Renal cortical epithelial cell (primary cell): ENCODE measurements at regions not wholly inside any gene's neighbourhood (a gene's known extent, or its start where the extent isn't known, plus 50 kb on each side); places are given as distances from the start of the nearest gene placed in this dataset.
A peak's percentile ranks its signal among the peaks of the same experiment; 100 is the strongest.

Experiments
- DNase-seq: peaks from one replicate; pipeline ENCODE4 v3.0.0-alpha.2; 2011; ENCODE audit warnings: low read depth

DNA sequence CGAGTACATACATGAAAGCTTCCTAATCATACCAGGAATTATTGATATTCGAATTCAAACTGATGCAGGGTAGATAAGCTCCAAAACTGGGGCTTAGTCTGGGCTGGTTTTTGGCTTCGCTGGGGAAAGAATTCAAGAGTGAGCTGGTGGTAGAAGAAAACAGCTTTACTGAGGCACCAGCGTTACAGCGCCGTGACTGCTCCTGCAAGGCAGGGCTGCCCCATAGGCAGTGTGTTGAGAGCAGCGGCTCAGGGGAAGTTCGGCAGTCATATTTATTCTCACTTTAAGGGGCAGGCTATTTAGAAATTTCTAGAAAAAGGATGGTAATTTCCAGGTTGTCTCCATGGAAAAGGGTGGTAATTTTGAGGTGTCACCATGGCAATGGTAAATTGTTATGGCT, 292.6 kb upstream of the TCF4 start:
- no peak for DNase-seq

- no peak for DNase-seq
These were observed 291.3 kb upstream of the TCF4 start for GRCh38 chr18:55879331-55879730.

- no peak for DNase-seq
These were observed 290.2 kb upstream of the TCF4 start for GRCh38 chr18:55878224-55878623.

DNA sequence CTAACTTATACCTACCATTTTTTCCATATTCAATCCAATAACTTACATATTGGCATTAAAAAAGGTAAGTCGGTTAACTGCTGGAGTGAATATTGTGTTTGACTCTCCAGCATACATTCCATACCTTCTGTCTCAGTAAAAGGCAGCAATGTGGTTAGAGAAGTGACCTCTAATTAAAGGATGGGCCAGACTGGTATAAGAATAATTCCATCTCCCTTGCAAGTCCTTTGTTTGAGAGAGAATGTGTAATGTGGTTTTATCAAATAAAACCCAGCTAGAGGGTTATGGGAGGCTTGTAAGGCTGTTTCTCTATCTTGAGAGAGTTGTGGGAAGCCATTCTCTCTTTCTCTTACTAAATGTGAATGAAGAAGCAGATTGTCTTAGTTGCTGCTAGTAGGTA, 289.3 kb upstream of the TCF4 start:
- DNase-seq = no peak

DNA sequence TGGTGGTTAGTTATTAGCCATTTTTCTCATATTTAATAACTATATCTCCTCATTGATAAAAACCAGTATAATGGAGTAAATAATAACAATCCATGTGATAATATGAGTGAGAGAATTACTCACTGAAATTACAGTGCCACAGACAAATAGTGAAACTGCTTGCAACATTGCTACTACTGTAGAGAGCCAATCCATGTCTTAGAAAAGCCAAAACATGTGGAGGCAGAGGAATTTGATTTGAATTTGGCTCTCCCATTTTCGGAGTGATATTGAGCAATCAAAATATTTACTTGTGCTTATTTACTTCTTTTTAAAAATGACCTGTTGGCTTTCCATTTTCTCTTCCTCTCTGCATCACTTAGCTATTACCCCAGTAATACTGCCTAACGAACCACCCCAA, 288.3 kb upstream of the TCF4 start:
- no peak for DNase-seq

- DNase-seq = no peak
These were observed 287.4 kb upstream of the TCF4 start for GRCh38 chr18:55875371-55875901.

DNA sequence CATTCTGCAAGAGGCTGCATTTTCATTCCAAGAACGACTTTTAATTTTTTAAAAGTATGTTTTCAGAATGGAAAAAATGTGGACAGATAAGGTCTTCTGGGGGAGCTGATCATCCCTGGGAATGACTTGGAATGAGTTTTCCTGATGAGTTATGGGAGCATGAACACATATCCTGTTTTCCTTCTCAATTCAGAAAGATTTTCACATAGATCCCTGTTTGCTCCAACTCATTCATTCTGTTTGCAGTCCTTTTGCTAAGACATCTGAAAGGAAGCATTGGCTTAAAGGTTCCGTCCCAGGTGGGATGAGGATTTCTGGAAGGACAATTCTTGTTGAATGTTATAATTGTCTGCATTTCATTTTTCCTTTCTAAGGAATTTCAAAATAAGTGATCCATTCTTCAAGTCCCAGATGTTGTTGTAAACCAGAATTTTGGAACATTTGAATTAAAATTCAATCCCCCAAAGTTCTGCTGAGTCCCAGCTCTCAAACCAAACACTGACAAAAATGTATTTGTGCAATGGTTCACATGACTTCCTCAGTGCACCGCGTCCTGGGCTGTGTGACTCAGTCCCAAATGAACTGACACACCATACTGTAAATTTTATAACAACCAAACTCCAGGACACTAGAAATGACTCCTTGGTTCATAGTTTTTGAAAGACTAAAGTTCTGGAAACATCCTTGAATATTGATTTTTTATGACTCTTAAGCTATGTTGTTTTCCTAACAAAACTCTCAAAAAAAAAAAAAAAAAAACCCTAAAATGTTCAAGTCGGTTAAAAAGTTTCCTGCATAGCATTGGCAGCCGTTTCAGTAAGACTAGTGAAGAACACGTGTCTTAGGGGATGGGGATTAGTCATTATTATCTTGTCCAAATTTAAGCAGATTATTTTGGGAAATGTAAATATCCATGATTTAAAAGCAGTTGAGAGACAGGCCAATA, 281.8 kb upstream of the TCF4 start:
- no peak for DNase-seq

DNA sequence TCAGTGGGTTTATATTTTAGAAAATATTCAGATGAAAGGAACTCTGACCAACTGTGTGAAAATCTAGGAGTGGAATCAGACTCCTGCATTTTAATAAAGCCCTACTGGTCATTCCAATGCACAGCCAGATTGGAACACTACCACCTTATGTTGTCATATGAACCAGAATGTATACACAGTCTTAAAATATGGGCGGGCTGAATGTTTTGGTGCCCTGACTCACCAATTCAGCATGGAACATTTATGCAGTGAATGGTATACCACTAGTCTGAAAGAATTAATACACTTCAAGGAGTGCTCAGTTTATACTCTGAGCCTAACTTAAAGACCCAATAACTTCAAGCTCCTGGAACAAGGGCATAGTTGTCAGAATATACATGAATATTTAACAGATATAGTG, 280.9 kb upstream of the TCF4 start:
- DNase-seq = no peak

DNA sequence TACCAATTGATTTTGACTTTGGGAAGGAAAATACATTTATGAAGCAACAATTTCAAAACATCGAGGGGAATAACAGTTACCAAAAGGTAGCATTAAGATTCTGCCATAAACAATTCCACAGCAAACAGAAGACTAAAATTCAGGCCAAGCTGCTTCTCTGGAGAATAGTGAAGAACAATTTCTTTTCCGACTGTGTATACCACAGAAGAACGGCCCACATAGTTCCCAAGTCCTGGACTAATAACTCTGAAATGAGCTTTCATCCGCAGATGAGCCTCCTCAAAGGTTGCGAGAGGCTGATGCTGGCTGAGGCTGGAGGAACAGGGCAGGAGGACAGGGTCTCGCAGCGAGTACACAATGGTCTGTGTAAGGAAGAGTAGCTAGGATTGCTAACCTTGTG, 278.9 kb upstream of the TCF4 start:
- no peak for DNase-seq

GRCh38 chr18:55866006-55866405, 278.0 kb upstream of the TCF4 start:
- DNase-seq = no peak

DNA sequence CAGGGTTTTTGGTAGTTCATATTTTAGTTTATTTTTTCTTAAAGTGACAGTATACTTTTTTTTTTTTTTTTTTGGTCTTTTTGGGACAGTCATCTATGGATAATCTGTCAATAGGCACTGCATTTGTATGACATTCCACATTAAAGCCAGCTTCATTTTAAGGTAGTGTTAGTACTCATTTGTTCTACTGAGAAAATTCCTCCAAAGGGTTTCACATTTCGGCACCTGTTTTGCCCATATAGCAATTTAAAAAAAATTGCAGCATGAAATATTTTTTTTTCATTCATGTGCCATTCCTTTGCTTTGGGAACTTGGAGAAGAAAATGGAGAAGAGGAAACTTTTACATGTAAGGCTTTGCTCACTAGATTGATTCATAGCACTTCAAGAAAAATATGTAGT, 276.3 kb upstream of the TCF4 start:
- no peak for DNase-seq

- DNase-seq = no peak
These were observed 275.9 kb upstream of the TCF4 start for GRCh38 chr18:55863876-55864275.

- DNase-seq = no peak
These were observed 275.4 kb upstream of the TCF4 start for GRCh38 chr18:55863391-55863706.

- DNase-seq = no peak
These were observed 274.9 kb upstream of the TCF4 start for GRCh38 chr18:55862693-55863390.

GRCh38 chr18:55861266-55861665, 273.3 kb upstream of the TCF4 start:
- DNase-seq = peak; percentile 49

GRCh38 chr18:55858661-55859515, 270.9 kb upstream of the TCF4 start:
- DNase-seq = peak; percentile 53

DNA sequence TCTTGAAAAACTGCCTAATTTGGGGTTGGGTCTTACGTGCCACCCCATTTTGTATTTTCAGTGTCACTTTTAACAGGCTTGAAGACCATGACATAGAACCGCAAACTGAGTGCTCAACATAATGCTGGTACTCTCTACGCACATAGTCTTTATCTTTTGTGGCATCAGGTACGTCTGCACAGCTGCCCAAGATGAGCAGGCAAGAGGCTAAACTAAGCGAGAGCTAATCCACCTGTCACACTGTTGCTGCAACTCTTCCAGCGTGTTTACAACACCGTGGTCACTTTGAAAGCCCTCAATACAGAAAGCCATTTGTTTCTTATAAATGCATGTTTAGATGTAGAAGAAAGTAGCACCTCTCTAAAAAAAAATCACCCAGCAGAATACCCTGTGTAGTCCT, 270.0 kb upstream of the TCF4 start:
- DNase-seq = no peak

GRCh38 chr18:55857409-55857808, 269.4 kb upstream of the TCF4 start:
- no peak for DNase-seq

DNA sequence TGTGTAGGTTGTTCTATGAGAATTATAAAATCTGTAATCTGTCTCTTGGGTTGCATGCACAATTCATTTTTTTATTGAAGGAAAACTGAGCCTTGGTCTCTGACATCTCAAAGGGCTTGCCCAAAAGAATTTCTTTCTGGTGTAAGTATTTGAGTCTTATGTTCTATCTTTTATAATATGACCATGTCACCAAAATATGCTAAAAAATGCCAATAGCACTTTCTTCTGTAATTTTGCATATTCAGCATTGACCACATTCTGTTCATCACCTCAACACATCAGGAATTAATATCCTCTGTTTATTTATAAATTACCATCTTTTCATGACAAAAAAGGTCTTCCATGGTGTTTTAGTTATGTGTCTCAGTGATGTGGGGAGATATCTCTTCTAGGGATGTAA, 268.7 kb upstream of the TCF4 start:
- no peak for DNase-seq

DNA sequence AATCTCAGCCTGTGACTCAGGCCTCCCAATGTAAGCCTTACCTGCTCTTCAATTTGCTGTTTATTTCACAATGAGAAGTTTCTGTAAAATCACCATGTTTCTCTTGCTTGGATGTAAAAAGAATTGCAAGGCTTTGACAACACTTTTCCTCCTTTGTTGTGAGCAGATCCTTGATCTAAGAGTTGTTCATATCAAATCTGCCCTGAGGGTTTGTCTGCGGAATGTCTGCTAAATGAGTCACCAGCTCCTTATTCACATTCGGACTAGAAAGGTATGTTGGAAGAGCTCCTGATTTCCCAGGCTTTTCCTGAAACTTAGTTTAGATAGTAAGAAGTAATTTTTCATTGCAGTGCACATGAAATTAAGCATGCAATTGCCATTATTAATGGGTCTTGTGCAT, 268.2 kb upstream of the TCF4 start:
- DNase-seq = peak; percentile 98

GRCh38 chr18:55853268-55853667, 265.3 kb upstream of the TCF4 start:
- no peak for DNase-seq

GRCh38 chr18:55850904-55851303, 262.9 kb upstream of the TCF4 start:
- DNase-seq = no peak
